Activated CD8-positive, alpha-beta T cell treated with anti-CD3 and anti-CD28 coated beads for 36 hours (primary cell): ENCODE measurements at regions not wholly inside any gene's neighbourhood (a gene's known extent, or its start where the extent isn't known, plus 50 kb on each side); places are given as distances from the start of the nearest gene placed in this dataset.

Source experiments
- ATAC-seq: fragments of 200-7000 bp; cut with Tn5 transposase; one replicate; pipeline ENCODE4 v1.10.0; 2021; ENCODE audit warnings: mild to moderate bottlenecking, moderate library complexity
- CTCF ChIA-PET: fragments of 350-600 bp; sonication (Branson Sonifier 250); formaldehyde crosslinking; loops from one replicate; lab custom pipeline; 2021; ENCODE audit warnings: antibody characterized with exemption; lab: Charles Lee
- POLR2A ChIA-PET: fragments of 350-600 bp; sonication (Branson Sonifier 250); formaldehyde crosslinking; loops from one replicate; lab custom pipeline; 2021; ENCODE audit warnings: antibody characterized with exemption; lab: Charles Lee
- DNase-seq: peaks from one replicate; pipeline ENCODE4 v3.0.0-alpha.2; 2020
- H3K27ac Mint-ChIP-seq: one replicate; pipeline ENCODE4 v1.8.0; 2021; ENCODE audit warnings: mild to moderate bottlenecking, mixed read lengths
- H3K27me3 Mint-ChIP-seq: one replicate; pipeline ENCODE4 v1.8.0; 2021; ENCODE audit warnings: mixed read lengths
- H3K36me3 Mint-ChIP-seq: one replicate; pipeline ENCODE4 v1.8.0; 2021; ENCODE audit warnings: low read depth, mixed read lengths
- H3K4me1 Mint-ChIP-seq: one replicate; pipeline ENCODE4 v1.8.0; 2021; ENCODE audit warnings: low read depth, mixed read lengths
- H3K4me3 Mint-ChIP-seq: one replicate; pipeline ENCODE4 v1.8.0; 2021; ENCODE audit warnings: mild to moderate bottlenecking, moderate library complexity, mixed read lengths
- H3K9me3 Mint-ChIP-seq: one replicate; pipeline ENCODE4 v1.8.0; 2021; ENCODE audit warnings: mixed read lengths
- CTCF ChIP-seq: fragments of 200-600 bp; IDR thresholded peaks from one replicate; pipeline ENCODE4 v1.8.0; 2022; ENCODE audit warnings: antibody characterized with exemption, mild to moderate bottlenecking
- intact Hi-C: fragments of 100-400 bp; cut with micrococcal nuclease; formaldehyde crosslinking; loops from one replicate; pipeline ENCODE4 v1.10.0; 2022

GRCh38 chr6:30801950-30802349 is 57.6 kb upstream of the IER3 start:
- Mint-ChIP-seq H3K36me3 (peaks cover 24% of the 10 kb centered on the region), H3K4me3 (no peak overlapping the region), H3K27me3 (no peaks in the 10 kb centered on the region), H3K27ac (peak overlapping the region; percentile 1), H3K4me1 (peaks cover 35% of the 10 kb centered on the region), H3K9me3 (peaks cover 13% of the 10 kb centered on the region)
- no peak for DNase-seq
- TF ChIP-seq CTCF, result no peak
- CTCF ChIA-PET, result no interaction called here
- no peak for ATAC-seq
- POLR2A ChIA-PET, result interaction anchor here (0.8 to 2.1 kb wide), 3 partner anchors 8 to 29 kb away, joined by 3 to 7 read pairs (median 3); no protein-coding TSS in a partner anchor
- intact Hi-C loops, result no loop called here

- Mint-ChIP-seq H3K27ac (no peak overlapping the region), H3K4me3 (no peak overlapping the region), H3K9me3 (peaks cover 13% of the 10 kb centered on the region), H3K36me3 (peaks cover 21% of the 10 kb centered on the region), H3K4me1 (peaks cover 41% of the 10 kb centered on the region), H3K27me3 (no peaks in the 10 kb centered on the region)
- TF ChIP-seq CTCF, result no peak
- intact Hi-C loops, result no loop called here
- CTCF ChIA-PET, result interaction anchor here (1.0 to 1.4 kb wide), 3 partner anchors 10 to 70 kb away, joined by 3 to 5 read pairs (median 4); no protein-coding TSS in a partner anchor
- POLR2A ChIA-PET, result interaction anchor here (1.2 to 2.1 kb wide), 2 partner anchors 11 to 13 kb away, joined by 4 to 7 read pairs; no protein-coding TSS in a partner anchor
- DNase-seq (no peak), ATAC-seq (no peak)
Observed at GRCh38 chr6:30800871-30801270, 56.5 kb upstream of the IER3 start.

GRCh38 chr6:30799210-30799609 is 54.9 kb upstream of the IER3 start:
- DNase-seq (no peak), ATAC-seq (no peak)
- Mint-ChIP-seq H3K36me3 (peaks cover 22% of the 10 kb centered on the region), H3K27ac (no peak overlapping the region), H3K4me1 (peaks cover 40% of the 10 kb centered on the region), H3K9me3 (peaks cover 4% of the 10 kb centered on the region), H3K27me3 (no peaks in the 10 kb centered on the region), H3K4me3 (no peak overlapping the region)
- no peak for TF ChIP-seq CTCF
- POLR2A ChIA-PET, result interaction anchor here (1.2 to 2.9 kb wide), 2 partner anchors 10 to 30 kb away, joined by 3 to 11 read pairs; no protein-coding TSS in a partner anchor
- CTCF ChIA-PET, result interaction anchor here (1.0 kb wide), 1 partner anchor 68 kb away, joined by 3 read pairs; no protein-coding TSS in a partner anchor
- intact Hi-C loops, result no loop called here

DNA sequence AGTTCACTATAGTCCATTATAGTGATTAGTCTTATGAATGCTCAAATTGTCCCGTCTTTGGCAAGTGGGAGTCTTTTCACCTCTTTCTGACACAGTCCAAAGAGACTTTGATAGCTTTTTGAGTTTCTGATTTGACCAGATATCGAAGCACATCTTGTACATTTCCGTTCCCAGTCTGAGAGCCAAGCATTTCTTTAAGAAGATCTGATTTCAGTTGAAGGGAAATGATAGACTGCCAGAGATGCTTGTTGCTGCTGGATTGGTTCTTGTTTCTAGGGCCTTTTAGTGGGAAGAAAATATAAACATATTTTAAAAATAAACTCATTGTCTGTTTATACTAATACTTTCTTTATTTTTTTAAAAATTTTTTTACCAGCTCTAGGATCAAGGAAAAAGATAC is 54.1 kb upstream of the IER3 start:
- Mint-ChIP-seq H3K4me1 (peaks cover 44% of the 10 kb centered on the region), H3K4me3 (no peak overlapping the region), H3K9me3 (peaks cover 2% of the 10 kb centered on the region), H3K36me3 (peaks cover 24% of the 10 kb centered on the region), H3K27me3 (no peaks in the 10 kb centered on the region), H3K27ac (no peak overlapping the region)
- intact Hi-C loops, result no loop called here
- no peak for DNase-seq
- CTCF ChIA-PET, result interaction anchor here (1.0 kb wide), 1 partner anchor 68 kb away, joined by 3 read pairs; no protein-coding TSS in a partner anchor
- no peak for TF ChIP-seq CTCF
- no peak for ATAC-seq
- POLR2A ChIA-PET, result interaction anchor here (1.2 to 2.9 kb wide), 2 partner anchors 9 to 29 kb away, joined by 3 to 11 read pairs; no protein-coding TSS in a partner anchor

GRCh38 chr6:30795549-30796293 is 51.4 kb upstream of the IER3 start:
- Mint-ChIP-seq H3K4me3 (no peak overlapping the region), H3K27me3 (no peaks in the 10 kb centered on the region), H3K4me1 (peaks cover 52% of the 10 kb centered on the region), H3K9me3 (peaks cover 4% of the 10 kb centered on the region), H3K27ac (peak overlapping the region; percentile 73), H3K36me3 (peaks cover 36% of the 10 kb centered on the region)
- no peak for TF ChIP-seq CTCF
- no peak for DNase-seq
- ChIA-PET CTCF (interaction anchor here (0.8 to 1.6 kb wide), 2 partner anchors 65 to 251 kb away, joined by 3 to 7 read pairs; no protein-coding TSS in a partner anchor), POLR2A (interaction anchor here (0.5 to 1.3 kb wide), 6 partner anchors 9 to 601 kb away, joined by 3 to 4 read pairs (median 3); no protein-coding TSS in a partner anchor)
- intact Hi-C loops, result no loop called here
- ATAC-seq, result no peak
